ENCODE measurements at regions not wholly inside any gene's neighbourhood (a gene's known extent, or its start where the extent isn't known, plus 50 kb on each side); places are given as distances from the start of the nearest gene placed in this dataset.

- H3K4me1 ChIP-seq (ENCODE audit: control insufficient read depth, extremely low read depth, insufficient read depth, low read length): peaks cover 22% of the 10 kb centered on the region
- no peak overlapping the region for H2AFZ ChIP-seq (ENCODE audit: control insufficient read depth, low read length)
- FAIRE-seq (no peak), DNase-seq (ENCODE audit: low read depth, low spot score) (no peak)
- no peaks in the 10 kb centered on the region for H3K9me3 ChIP-seq (ENCODE audit: control insufficient read depth, low read depth, low read length)
- no peak overlapping the region for H3K4me3 ChIP-seq (ENCODE audit: control insufficient read depth in 2 of 3, extremely low read depth in 1 of 3, insufficient read depth in 2 of 3, low read depth in 1 of 3, low read length in 3 of 3)
- dilution Hi-C loops (cut with MboI; ENCODE audit: extremely low pct_ligation_motif_present, low sequenced_read_pairs): no loop called here
- no peak overlapping the region for H3K4me2 ChIP-seq (ENCODE audit: control insufficient read depth, extremely low read depth, insufficient read depth, low read depth, low read length)
- no peak overlapping the region for H3K9ac ChIP-seq (ENCODE audit: control insufficient read depth, extremely low read depth, insufficient read depth, low read length)
- TF ChIP-seq CTCF (optimal IDR thresholded peaks at IDR 0.05 in 1 of 3, IDR thresholded peaks at IDR 0.05 in 1 of 3, conservative IDR thresholded peaks at IDR 0.05 in 1 of 3; ENCODE audit: extremely low read depth in 1 of 3, insufficient read depth in 2 of 3, low read length in 3 of 3): no peak
- no peak for TF ChIP-seq EZH2 (IDR thresholded peaks at IDR 0.05; ENCODE audit: low read length)
- no peaks in the 10 kb centered on the region for H3K36me3 ChIP-seq (ENCODE audit: control insufficient read depth in 2 of 2, extremely low read depth in 1 of 2, insufficient read depth in 2 of 2, low read length in 2 of 2)
- no peaks in the 10 kb centered on the region for H3K9me1 ChIP-seq (ENCODE audit: control insufficient read depth, extremely low read depth, insufficient read depth, low read length)
- H3K79me2 ChIP-seq (ENCODE audit: control insufficient read depth, insufficient read depth, low read length): no peaks in the 10 kb centered on the region
- H3K27me3 ChIP-seq (ENCODE audit: control insufficient read depth, extremely low read depth, insufficient read depth, low read length): no peaks in the 10 kb centered on the region
- no peaks in the 10 kb centered on the region for H4K20me1 ChIP-seq (ENCODE audit: control insufficient read depth, extremely low read depth, insufficient read depth, low read length)
- H3K27ac ChIP-seq (ENCODE audit: control insufficient read depth, insufficient read depth, low read length): no peak overlapping the region
These were observed 118.0 kb upstream of the PRICKLE1 start for GRCh38 chr12:42707312-42708226.

- Histone ChIP-seq H3K27ac (ENCODE audit: control insufficient read depth, insufficient read depth, low read length) (no peak overlapping the region), H3K4me2 (ENCODE audit: control insufficient read depth, extremely low read depth, insufficient read depth, low read depth, low read length) (peak overlapping the region; percentile 49), H3K9me1 (ENCODE audit: control insufficient read depth, extremely low read depth, insufficient read depth, low read length) (no peaks in the 10 kb centered on the region), H3K27me3 (ENCODE audit: control insufficient read depth, extremely low read depth, insufficient read depth, low read length) (no peaks in the 10 kb centered on the region), H3K4me3 (ENCODE audit: control insufficient read depth in 2 of 3, extremely low read depth in 1 of 3, insufficient read depth in 2 of 3, low read depth in 1 of 3, low read length in 3 of 3) (no peak overlapping the region), H3K9me3 (ENCODE audit: control insufficient read depth, low read depth, low read length) (no peaks in the 10 kb centered on the region), H4K20me1 (ENCODE audit: control insufficient read depth, extremely low read depth, insufficient read depth, low read length) (no peaks in the 10 kb centered on the region), H3K79me2 (ENCODE audit: control insufficient read depth, insufficient read depth, low read length) (no peaks in the 10 kb centered on the region), H3K36me3 (ENCODE audit: control insufficient read depth in 2 of 2, extremely low read depth in 1 of 2, insufficient read depth in 2 of 2, low read length in 2 of 2) (no peaks in the 10 kb centered on the region), H3K4me1 (ENCODE audit: control insufficient read depth, extremely low read depth, insufficient read depth, low read length) (peaks cover 22% of the 10 kb centered on the region), H3K9ac (ENCODE audit: control insufficient read depth, extremely low read depth, insufficient read depth, low read length) (no peak overlapping the region), H2AFZ (ENCODE audit: control insufficient read depth, low read length) (no peak overlapping the region)
- no peak for DNase-seq (ENCODE audit: low read depth, low spot score)
- peak; percentile 71 for FAIRE-seq
- dilution Hi-C loops (cut with MboI; ENCODE audit: extremely low pct_ligation_motif_present, low sequenced_read_pairs): no loop called here
- TF ChIP-seq CTCF (optimal IDR thresholded peaks at IDR 0.05 in 1 of 3, IDR thresholded peaks at IDR 0.05 in 1 of 3, conservative IDR thresholded peaks at IDR 0.05 in 1 of 3; ENCODE audit: extremely low read depth in 1 of 3, insufficient read depth in 2 of 3, low read length in 3 of 3) (no peak), EZH2 (IDR thresholded peaks at IDR 0.05; ENCODE audit: low read length) (no peak)
These were observed 116.8 kb upstream of the PRICKLE1 start for GRCh38 chr12:42706321-42706720.

Measured in keratinocyte (primary cell).